ENCODE measurements at regions not wholly inside any gene's neighbourhood (a gene's known extent, or its start where the extent isn't known, plus 50 kb on each side); places are given as distances from the start of the nearest gene placed in this dataset.
A peak's percentile ranks its signal among the peaks of the same experiment; 100 is the strongest.
"Not testable (repeated sequence)": the region's sequence is repeated elsewhere in the genome, so short reads cannot be mapped to it uniquely, and the experiment has no call there.

DNA sequence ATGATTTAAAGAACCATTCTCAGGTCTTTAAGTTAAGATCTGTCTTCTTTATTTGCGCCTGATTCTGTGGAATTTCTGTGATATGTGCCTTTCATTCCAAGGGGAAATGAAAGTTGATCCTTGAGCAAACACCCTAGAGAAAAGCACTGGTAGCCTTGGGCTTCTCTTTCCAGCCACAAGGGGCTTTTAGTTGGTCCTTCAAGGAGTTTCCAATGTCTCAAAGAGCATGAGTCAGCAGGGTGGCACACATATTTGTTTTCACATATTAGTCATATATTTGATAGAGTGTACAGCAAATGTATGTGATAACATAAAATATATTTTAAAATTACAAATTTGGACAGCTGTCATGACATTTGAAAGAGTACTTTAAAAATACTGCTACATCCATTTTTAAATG lies 339.5 kb downstream of the TXNL1 start:
- DNase-seq (ENCODE audit: low spot score): no peak
- ATAC-seq: no peak
- intact Hi-C loops (cut with DNase I): no loop called here

DNA sequence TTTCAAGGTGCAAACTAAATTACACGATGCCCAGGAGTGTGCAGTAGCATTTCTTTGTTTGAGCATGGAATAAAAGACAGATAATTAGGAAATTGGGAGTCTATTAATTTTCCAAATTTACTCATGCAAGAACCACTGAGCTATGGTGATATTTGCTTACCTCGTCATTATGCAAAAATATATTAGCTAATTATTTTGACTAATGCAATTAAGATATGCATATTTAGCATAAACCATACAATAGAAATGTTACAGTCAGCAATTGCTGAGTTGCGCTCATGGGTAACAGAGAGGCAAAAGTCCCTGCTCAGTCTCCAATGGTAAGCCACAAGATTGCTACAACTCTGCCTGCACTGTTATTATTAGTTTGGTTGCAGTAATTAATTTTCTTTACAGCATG lies 342.0 kb downstream of the TXNL1 start:
- ATAC-seq (no peak), DNase-seq (ENCODE audit: low spot score) (no peak)
- intact Hi-C loops (cut with DNase I): no loop called here

DNA sequence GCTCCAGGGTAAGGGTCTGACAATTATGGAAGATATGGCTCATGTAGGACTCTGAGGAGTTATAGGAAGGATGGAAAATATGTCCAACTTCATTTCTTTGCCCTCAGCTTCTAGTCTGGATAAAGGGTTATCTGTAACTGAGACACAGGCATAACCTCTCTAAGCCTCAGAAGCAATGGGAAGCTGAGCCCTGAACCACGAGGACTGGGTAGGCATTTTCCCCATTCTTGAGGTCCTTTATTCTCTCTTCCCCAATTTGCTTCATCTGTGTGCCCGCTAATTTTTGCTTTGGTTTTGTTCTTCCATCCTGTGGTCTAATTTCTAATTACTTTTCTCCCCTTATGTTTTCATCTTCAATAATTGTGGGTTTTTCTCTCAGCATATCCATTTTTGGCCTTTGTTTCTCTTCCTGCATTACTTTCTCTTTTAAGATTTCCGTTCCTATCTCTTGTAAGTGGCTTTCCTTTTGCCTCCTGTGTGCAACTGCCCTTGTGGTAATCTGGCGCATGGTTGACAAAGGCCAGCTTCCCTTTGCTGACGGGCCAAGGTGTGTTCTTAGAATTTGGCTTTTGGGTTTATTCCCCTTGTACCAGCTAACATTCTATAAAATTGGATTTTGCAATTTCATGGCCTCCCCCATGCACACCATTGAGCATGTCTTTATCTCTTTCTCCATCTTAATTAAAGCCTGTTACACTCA lies 343.8 kb downstream of the TXNL1 start:
- intact Hi-C loops (cut with DNase I): no loop called here
- no peak for DNase-seq (ENCODE audit: low spot score)
- ATAC-seq: no peak

DNA sequence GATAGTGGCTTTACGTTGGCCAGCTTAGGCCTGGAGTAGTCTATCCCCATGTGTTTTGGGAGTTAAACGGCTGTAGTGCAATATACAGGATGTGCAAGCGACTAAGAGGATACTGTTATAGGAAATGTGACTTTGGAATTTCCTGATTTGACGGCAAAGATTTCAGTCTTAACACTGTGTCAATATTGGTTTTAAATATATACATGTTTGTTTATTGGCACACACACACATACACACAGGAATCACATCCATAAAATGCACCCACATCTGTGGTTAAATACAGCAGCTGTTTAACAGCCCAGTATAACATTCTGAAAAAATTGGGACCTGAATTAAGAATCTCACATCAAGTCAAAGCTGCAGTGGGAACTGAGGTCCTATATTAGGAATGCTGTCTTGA lies 347.1 kb downstream of the TXNL1 start:
- no peak for DNase-seq (ENCODE audit: low spot score)

DNA sequence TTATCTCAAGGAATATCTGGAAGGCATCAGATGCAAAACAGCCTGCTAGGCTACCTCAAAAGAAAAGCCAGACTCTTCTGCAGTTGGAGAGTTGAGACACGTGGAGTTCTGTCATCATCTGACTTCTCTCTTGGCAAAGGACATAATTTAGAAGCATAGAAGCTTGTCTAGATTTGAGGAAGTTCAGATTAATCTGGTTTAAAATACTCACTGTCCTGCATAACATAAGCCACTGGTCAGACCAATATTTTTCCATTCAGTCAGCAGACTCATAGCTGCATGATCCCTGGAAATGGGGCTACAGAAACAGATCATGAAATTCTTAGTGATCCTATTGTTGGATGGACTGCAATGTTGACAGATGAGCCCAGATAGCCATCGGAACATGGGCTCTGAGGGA lies 349.0 kb downstream of the TXNL1 start:
- ATAC-seq (peak; percentile 77), DNase-seq (ENCODE audit: low spot score) (no peak)
- intact Hi-C loops (cut with DNase I): no loop called here

More for the DNA sequence above, 347.1 kb downstream of the TXNL1 start:
- intact Hi-C loops (cut with DNase I): no loop called here
- ATAC-seq: no peak

DNA sequence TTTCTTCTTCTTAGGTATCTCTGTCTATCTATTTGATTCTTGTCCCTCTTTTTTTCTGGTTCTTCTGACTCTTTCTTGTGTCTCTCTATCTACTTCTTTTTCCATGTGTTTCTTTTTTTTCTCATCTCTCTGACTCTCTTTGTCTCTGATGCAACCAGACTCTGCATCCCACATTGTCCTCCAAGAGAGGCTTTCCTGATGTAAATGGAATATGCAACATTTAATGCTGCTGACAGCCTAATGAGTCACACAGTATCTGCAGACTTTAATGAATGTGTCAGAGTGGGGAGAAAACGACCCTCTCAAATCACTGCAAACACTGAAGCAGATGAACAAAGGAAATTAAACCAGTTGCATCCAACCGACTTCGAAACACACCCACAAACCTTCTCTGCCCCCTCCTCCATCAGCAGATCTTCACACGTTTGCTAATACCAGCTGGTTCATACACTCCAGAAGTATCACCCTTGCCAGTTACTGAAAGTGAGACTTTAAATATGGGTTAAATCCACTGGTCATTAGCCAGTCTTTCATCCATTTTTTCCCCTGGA lies 351.5 kb downstream of the TXNL1 start:
- DNase-seq (ENCODE audit: low spot score) (no peak), ATAC-seq (no peak)
- intact Hi-C loops (cut with DNase I): no loop called here

DNA sequence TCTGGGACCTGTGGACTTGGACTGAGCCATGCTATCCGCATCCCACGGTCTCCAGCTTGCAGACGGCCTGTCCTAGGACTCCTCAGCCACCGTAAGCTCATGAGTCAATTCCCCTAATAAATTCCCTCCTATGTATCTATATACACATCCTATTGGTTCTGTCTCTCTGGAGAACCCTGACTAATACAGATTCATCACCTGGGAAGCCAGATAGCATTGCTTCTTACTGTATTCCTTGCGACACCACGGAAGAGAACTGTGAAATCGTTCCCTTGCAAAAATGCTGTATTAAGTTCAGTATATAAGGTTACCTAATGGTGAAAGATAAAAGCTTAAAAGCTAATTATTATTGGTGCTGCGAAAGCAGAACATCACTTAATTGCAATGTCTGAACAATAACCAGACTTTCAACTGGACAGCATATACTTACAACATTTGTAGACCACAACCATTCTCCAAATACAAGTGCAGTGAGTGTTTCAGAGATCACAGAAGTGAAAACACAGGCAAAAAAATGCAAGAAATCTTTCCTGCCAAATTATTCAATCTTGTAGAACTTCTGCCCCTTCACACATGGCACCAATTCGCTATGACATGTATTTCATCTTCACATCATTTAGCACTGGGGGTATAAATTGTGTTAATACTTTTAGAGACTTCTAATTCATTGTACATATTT lies 352.9 kb downstream of the TXNL1 start:
- DNase-seq (ENCODE audit: low spot score): no peak
- intact Hi-C loops (cut with DNase I): no loop called here
- no peak for ATAC-seq

DNA sequence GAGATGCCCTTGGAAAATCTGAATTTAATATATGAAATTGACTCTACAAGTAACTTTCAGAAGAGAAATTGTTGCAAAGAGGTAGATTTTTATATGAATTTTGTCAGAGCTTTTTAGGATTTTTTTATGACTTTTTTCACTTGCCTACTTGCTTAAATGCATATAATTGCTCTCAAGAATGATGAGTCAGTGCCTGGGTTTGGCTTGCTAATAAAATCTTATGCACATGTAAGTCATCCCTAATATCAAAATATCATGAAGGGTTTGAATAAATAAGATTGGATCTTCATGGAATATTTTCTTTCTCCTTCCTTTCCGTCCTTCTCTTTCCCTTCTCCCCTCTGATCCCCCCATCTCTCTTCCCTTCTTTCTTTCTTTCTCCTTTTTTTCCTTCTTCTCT lies 354.1 kb downstream of the TXNL1 start:
- no peak for ATAC-seq
- intact Hi-C loops (cut with DNase I): no loop called here

DNA sequence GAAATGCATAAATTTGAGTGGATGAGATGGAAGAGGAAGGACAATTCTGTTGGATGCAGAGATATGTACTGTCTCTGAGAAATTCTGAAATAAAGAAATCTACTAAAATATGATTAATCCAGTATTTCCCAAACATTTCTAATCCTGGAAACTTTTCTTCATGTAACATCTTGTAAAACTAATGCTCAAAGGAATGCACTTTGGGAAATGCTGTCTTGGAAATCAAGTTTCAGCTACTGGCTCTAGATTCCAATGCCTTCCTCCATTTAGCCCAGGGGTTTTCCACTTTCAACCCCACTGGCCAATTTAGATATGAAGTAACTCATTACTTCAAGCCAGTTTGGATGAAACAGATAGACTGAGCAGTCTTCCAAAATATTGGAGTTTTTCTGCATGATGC lies 355.1 kb downstream of the TXNL1 start:
- DNase-seq (ENCODE audit: low spot score) (no peak), ATAC-seq (no peak)
- intact Hi-C loops (cut with DNase I): no loop called here

More for the DNA sequence above, 354.1 kb downstream of the TXNL1 start:
- DNase-seq (ENCODE audit: low spot score): no peak

DNA sequence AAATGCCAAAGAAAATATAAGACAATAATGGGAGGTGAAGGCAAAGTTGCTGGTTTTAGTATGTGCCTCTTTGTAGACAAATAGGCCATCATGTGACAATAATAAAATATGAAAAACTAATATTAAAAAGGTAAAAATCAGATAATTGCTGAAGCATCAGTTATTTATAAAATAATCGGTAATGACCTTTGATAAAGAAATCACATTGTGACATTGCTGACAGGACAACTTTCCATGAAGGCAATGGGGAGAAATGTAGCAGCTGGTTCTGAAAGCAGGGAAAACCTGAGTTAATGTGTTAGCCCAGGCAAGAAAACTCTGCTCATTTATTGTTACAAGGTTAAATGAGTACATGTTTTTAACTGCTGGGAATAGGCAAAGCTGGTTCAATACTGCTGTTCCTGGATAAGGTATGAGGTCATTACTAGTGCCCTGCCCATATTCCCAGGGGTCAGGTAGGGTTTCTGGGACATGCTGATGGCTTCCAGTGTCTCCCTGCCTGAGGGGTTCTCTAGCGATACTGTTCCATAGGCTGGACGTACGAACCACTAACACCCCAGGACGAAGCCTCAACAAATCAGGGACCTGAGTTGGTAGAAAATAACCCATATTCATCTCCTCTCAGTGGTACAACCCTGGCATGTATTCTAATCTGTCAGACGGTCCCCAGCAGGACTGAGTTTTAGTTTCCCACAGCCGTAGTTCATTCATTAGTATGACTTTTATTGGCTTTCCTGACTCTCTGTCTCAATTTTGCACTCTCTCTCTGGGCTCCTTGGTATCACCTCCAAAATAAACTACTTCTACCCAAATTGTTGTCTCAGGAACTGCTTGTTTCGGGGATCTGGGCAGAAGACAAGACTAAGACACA lies 355.9 kb downstream of the TXNL1 start:
- ATAC-seq (no peak), DNase-seq (ENCODE audit: low spot score) (no peak)
- intact Hi-C loops (cut with DNase I): no loop called here

DNA sequence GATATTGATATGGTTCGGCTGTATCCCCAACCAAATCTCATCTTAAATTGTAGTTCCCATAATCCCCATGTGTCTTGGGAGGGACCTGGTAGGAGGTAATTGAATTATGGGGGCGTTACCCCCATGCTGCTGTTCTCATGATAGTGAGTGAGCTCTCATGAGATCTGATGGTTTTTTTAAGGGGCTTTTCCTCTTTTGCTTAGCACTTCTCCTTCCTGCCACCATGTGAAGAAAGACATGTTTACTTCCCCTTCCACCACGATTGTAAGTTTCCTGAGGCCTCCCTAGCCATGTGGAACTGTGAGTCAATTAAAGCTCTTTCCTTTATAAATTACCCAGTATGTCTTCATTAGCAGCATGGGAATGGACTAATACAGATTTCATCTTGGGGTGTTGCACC lies 358.6 kb downstream of the TXNL1 start:
- DNase-seq (ENCODE audit: low spot score); intact Hi-C loops (cut with DNase I); ATAC-seq: not testable (repeated sequence)

DNA sequence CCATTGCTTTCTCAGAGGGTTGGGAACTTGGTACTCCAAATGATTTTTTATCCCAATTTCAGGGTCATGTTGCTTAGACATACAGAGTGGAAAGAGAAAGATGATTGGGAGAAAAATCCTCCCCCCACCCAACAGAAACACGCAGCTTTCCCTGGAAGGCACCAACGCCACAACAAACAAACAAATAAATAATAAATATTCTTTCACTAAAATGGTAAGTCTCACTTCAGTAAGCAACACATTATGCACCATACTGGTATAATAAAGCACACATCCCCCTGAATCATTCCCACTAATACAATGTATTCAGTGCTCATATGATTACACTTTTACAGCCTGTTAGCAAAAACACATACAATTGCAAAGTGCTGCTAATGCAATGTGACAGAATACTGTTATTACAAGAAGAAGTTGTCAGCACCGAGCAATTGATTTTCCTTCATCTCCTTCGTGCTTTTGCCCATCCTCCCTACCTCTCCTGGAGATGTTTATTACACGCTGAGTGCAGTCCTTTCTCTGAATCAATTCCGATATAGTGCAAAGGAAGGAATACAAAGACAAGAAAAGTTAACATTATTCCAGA lies 359.9 kb downstream of the TXNL1 start:
- intact Hi-C loops (cut with DNase I): no loop called here
- ATAC-seq (no peak), DNase-seq (ENCODE audit: low spot score) (no peak)

DNA sequence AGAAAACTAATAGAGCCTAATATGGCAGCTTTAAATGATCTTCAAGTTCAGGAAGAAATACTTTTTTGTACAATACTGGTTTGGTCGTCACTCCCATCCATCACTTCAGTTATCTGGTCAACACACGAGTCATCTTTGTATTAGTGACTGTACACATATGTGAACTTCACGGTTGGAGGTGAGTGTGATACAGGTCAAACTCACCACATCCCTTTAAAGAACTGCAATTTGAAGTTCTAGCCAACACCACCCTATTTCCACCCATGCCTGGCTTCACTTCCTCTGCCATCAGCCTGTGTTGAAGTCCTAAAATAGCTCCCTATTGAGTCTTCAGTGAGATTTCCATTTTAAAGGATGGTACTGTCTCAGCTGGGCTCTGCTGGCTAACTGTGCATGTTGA lies 361.9 kb downstream of the TXNL1 start:
- ATAC-seq: no peak
- intact Hi-C loops (cut with DNase I): no loop called here
- no peak for DNase-seq (ENCODE audit: low spot score)

DNA sequence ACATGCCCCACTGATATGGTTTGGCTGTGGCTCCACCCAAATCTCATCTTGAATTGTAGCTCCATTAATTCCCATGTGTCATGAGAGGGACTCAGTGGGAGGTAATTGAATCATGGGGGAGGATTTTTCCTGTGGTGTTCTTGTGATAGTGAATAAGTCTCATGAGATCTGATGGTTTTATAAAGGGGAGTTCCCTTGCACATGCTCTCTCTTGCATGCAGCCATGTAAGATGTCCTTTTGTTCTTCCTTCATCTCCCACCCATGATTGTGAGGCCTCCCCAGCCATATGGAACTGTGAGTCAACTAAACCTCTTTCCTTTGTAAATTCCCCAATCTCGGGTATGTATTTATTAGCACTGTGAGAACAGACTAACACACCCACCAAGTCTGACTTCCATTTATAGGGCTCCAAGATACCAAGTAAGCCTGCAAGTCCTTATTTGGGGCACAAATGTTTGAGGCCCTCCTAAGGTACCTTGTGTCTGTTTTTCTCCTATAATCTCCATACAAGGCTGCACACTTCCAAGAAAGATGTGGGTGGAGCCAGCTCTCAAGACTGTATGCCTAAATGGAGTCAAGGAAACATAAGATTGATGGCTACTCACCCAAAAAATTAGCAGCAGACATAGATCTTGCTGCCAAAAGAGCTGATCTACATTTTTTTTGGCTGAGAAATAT lies 364.7 kb downstream of the TXNL1 start:
- intact Hi-C loops (cut with DNase I): no loop called here
- DNase-seq (ENCODE audit: low spot score) (no peak), ATAC-seq (no peak)

DNA sequence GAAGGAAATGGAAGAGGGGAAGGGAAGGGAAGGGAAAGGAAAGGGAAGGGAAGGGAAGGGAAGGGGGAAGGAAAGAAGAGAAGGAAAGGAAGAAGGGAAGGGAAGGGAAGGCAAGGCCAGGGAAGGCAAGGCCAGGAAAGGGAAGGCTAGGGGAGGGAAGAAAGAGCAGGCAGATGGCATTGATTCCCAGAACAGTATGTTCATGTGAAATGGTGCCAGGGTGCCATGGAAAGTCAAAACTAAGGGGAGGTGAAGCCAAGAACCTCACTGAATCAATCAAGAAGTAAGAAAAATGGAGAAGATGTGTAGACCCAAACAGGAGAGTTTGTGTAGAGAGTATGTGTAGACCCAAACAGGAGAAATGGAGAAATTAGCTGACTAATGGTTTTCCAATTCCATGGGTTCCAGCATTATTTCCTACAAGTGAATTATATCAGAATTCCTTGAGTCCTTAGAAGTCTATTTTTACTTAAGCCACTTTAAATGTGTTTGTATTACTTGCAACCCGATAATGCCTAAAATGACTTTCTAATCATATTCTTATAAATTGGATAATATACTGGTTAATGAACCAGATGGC lies 367.6 kb downstream of the TXNL1 start:
- DNase-seq (ENCODE audit: low spot score) (no peak), ATAC-seq (no peak)
- intact Hi-C loops (cut with DNase I): no loop called here

DNA sequence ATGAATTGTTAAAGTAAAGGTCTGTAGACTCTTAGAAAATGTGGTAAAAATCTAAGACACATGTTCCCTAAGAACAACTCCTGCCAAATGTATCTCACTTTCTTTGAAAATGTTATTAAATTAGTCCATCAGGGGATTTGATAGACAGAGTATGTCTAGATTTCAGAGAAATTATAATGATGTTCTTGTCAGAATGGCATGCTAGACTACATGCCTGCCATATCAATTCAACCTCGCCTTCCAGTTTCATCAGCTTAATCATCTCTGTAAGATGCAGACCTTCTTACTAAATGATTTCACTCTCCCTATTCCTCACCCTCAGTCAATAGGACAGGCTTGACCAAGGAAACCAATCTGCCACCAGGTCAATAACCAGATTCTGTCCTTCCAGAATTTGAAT lies 368.4 kb downstream of the TXNL1 start:
- ATAC-seq (no peak), DNase-seq (ENCODE audit: low spot score) (no peak)
- intact Hi-C loops (cut with DNase I): no loop called here

DNA sequence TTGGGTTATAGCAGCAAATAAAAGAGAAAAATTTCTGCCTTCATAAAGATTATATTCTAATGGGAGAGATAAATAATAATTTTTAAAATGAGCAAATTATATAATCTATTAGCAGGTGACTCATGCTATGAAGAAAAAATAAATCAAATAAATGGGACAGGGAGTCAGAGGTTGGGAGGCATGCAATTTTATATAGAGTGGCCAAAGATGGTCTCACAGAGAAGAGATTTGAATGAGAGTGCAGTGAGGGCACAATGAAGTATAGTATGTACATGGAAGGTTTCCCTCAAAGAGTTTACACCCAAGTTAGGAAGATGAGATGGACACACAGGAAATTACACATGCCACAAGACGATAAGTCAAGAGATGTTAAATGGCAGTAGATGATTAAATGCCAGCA lies 369.4 kb downstream of the TXNL1 start:
- intact Hi-C loops (cut with DNase I): no loop called here
- no peak for DNase-seq (ENCODE audit: low spot score)

DNA sequence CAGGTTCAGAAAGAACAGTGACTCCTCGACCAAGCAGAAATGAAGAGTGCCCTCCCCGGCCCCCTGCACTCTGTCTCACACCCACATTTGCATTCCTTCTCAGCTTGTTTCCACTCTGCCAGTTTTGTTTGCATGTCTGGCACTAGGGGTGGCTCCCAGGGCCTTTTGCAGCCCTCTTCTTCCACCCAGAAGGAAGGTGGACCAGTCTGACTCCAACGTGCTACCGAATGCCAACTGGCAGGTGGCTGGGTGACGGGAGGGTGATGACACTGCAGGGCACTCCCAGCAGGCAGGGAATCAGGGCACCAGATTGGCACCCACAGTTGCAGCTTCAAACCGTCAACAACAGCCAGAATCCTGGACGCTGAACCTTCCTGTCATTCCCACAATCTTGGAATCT lies 371.1 kb downstream of the TXNL1 start:
- no peak for DNase-seq (ENCODE audit: low spot score)
- no peak for ATAC-seq

More for the DNA sequence above, 369.4 kb downstream of the TXNL1 start:
- no peak for ATAC-seq

DNA sequence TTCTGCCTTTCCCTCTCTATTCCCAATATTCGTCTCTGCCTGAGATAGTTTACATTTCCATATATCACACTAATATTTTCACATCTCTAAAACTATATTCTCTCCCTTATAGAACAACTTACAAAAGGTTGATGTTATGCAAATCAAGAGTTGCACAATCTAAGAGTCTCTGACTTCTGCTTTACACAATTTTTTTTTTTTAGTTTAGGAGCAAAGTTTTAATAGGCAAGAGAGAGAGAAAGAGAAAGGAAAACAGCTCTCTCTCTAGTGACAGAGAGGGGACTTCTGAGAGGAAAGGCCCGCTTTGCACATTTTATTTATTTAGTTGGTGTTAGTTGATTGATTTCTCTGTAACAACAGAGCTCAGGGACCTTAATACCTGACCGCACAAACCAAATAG lies 380.2 kb downstream of the TXNL1 start:
- intact Hi-C loops (cut with DNase I): no loop called here
- ATAC-seq: no peak
- no peak for DNase-seq (ENCODE audit: low spot score)

More for the DNA sequence above, 371.1 kb downstream of the TXNL1 start:
- intact Hi-C loops (cut with DNase I): no loop called here
